Umbilical cord (tissue), 1 donor: ENCODE measurements at regions not wholly inside any gene's neighbourhood (a gene's known extent, or its start where the extent isn't known, plus 50 kb on each side); places are given as distances from the start of the nearest gene placed in this dataset.

Source experiments
- DNase-seq: peaks from one replicate; pipeline ENCODE4 v3.0.0-alpha.2; 2015; ENCODE audit warnings: low spot score

GRCh38 chr1:209319057-209319432 is 264.5 kb upstream of the CAMK1G start:
- no peak for DNase-seq

- DNase-seq = no peak
Observed at GRCh38 chr1:209319549-209319948, 264.0 kb upstream of the CAMK1G start.

- no peak for DNase-seq
Observed at GRCh38 chr1:209323743-209324142, 259.8 kb upstream of the CAMK1G start.

GRCh38 chr1:209324901-209325871 is 258.3 kb upstream of the CAMK1G start:
- DNase-seq = no peak

- DNase-seq = no peak
Observed at GRCh38 chr1:209326076-209326475, 257.4 kb upstream of the CAMK1G start.

- DNase-seq = no peak
Observed at GRCh38 chr1:209326831-209327230, 256.7 kb upstream of the CAMK1G start.

GRCh38 chr1:209328196-209328595 is 255.3 kb upstream of the CAMK1G start:
- DNase-seq = peak; percentile 51

- DNase-seq = peak; percentile 18
Observed at GRCh38 chr1:209335178-209335577, 248.3 kb upstream of the CAMK1G start.

- DNase-seq = no peak
Observed at GRCh38 chr1:209341146-209341545, 242.4 kb upstream of the CAMK1G start.

GRCh38 chr1:209341673-209342420 is 241.7 kb upstream of the CAMK1G start:
- no peak for DNase-seq

- DNase-seq = no peak
Observed at GRCh38 chr1:209342441-209343175, 240.9 kb upstream of the CAMK1G start.

- DNase-seq = peak; percentile 75
Observed at GRCh38 chr1:209343511-209343910, 240.0 kb upstream of the CAMK1G start.

- no peak for DNase-seq
Observed at GRCh38 chr1:209344156-209344555, 239.4 kb upstream of the CAMK1G start.

GRCh38 chr1:209349363-209350308 is 233.9 kb upstream of the CAMK1G start:
- peak; percentile 98 for DNase-seq

GRCh38 chr1:209353053-209353452 is 230.5 kb upstream of the CAMK1G start:
- no peak for DNase-seq

- DNase-seq = peak; percentile 99
Observed at GRCh38 chr1:209354111-209354839, 229.2 kb upstream of the CAMK1G start.

- no peak for DNase-seq
Observed at GRCh38 chr1:209354840-209355165, 228.7 kb upstream of the CAMK1G start.

GRCh38 chr1:209355415-209355814 is 228.1 kb upstream of the CAMK1G start:
- DNase-seq = peak; percentile 59

- no peak for DNase-seq
Observed at GRCh38 chr1:209356976-209357377, 226.5 kb upstream of the CAMK1G start.

GRCh38 chr1:209363112-209363511 is 220.4 kb upstream of the CAMK1G start:
- no peak for DNase-seq
